ENCODE measurements at regions not wholly inside any gene's neighbourhood (a gene's known extent, or its start where the extent isn't known, plus 50 kb on each side); places are given as distances from the start of the nearest gene placed in this dataset.

DNA sequence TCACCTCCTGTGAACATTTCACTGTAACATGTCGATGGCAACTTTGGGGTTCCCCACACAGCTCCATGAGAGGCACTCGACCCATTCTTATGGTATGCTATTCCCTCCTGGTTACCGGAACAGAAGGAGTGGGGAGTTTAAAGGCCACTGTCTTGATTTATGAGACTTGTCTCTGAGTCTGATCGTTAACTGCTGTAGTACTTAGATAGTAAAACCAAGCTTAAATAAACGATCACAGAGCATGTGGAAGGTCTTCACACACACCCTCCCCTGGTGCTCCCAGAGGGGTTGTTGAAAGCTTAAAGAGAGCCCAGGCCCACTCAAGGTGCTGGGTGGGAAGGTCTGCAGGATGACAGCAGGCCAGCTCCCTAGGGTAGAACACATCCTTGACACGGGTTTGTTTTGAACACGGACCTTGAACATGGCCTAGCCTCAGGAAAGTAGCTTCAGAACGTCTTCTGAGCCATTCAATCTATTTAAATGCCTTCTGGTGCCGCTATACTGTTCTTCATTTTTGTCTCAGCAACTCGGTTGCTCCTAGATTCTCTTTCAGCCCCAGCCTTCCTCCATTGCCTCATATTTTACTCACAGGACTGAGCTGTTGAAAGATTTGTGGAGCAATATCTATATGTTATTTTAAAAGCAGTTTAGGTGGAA, 335.3 kb downstream of the FGFR2 start:
- Histone ChIP-seq H3K27ac (no peak overlapping the region), H3K4me1 (no peaks in the 10 kb centered on the region), H3K4me3 (no peak overlapping the region), H3K27me3 (no peaks in the 10 kb centered on the region), H3K36me3 (replicated peaks in 1 of 2; ENCODE audit: insufficient read depth in 1 of 2, low read depth in 2 of 2) (no peaks in the 10 kb centered on the region), H3K9me3 (no peaks in the 10 kb centered on the region)
- ATAC-seq (no peak), DNase-seq (no peak)
- TF ChIP-seq CTCF (IDR thresholded peaks at IDR 0.05) (no peak), POLR2A (IDR thresholded peaks at IDR 0.05) (no peak)
- WGBS, 2 donors, result 59 to 68% methylated on average over 10 of the region's 10 CpGs
- intact Hi-C loops (cut with DNase I), result no loop called here

GRCh38 chr10:121263431-121263783, 334.8 kb downstream of the FGFR2 start:
- no peaks in the 10 kb centered on the region for H3K4me1 ChIP-seq
- H3K27ac ChIP-seq, result no peak overlapping the region
- no peak for ATAC-seq
- WGBS, 2 donors, result 35 to 39% methylated on average over 6 of the region's 6 CpGs
- no peak for DNase-seq
- TF ChIP-seq CTCF (IDR thresholded peaks at IDR 0.05), result no peak
- no peak for TF ChIP-seq POLR2A (IDR thresholded peaks at IDR 0.05)
- intact Hi-C loops (cut with DNase I), result no loop called here
- H3K4me3 ChIP-seq, result no peak overlapping the region
- H3K36me3 ChIP-seq (replicated peaks in 1 of 2; ENCODE audit: insufficient read depth in 1 of 2, low read depth in 2 of 2), result no peaks in the 10 kb centered on the region
- H3K27me3 ChIP-seq, result no peaks in the 10 kb centered on the region
- no peaks in the 10 kb centered on the region for H3K9me3 ChIP-seq

- Histone ChIP-seq H3K9me3 (no peaks in the 10 kb centered on the region), H3K27me3 (no peaks in the 10 kb centered on the region), H3K27ac (no peak overlapping the region), H3K36me3 (replicated peaks in 1 of 2; ENCODE audit: insufficient read depth in 1 of 2, low read depth in 2 of 2) (no peaks in the 10 kb centered on the region), H3K4me3 (no peak overlapping the region), H3K4me1 (no peaks in the 10 kb centered on the region)
- intact Hi-C loops (cut with DNase I), result no loop called here
- WGBS, 2 donors, result 52 to 60% methylated on average over 6 of the region's 6 CpGs
- TF ChIP-seq POLR2A (IDR thresholded peaks at IDR 0.05), result no peak
- no peak for TF ChIP-seq CTCF (IDR thresholded peaks at IDR 0.05)
- no peak for DNase-seq
- ATAC-seq, result no peak
Measured at GRCh38 chr10:121265360-121266123, 332.7 kb downstream of the FGFR2 start.

GRCh38 chr10:121266370-121266769, 331.9 kb downstream of the FGFR2 start:
- ATAC-seq (no peak), DNase-seq (no peak)
- no peak overlapping the region for H3K27ac ChIP-seq
- no peak for TF ChIP-seq POLR2A (IDR thresholded peaks at IDR 0.05)
- 63 to 72% methylated on average over 5 of the region's 5 CpGs for WGBS, 2 donors
- no peaks in the 10 kb centered on the region for H3K4me1 ChIP-seq
- intact Hi-C loops (cut with DNase I), result no loop called here
- H3K9me3 ChIP-seq, result no peaks in the 10 kb centered on the region
- H3K36me3 ChIP-seq (replicated peaks in 1 of 2; ENCODE audit: insufficient read depth in 1 of 2, low read depth in 2 of 2), result no peaks in the 10 kb centered on the region
- H3K4me3 ChIP-seq, result no peak overlapping the region
- no peaks in the 10 kb centered on the region for H3K27me3 ChIP-seq

DNA sequence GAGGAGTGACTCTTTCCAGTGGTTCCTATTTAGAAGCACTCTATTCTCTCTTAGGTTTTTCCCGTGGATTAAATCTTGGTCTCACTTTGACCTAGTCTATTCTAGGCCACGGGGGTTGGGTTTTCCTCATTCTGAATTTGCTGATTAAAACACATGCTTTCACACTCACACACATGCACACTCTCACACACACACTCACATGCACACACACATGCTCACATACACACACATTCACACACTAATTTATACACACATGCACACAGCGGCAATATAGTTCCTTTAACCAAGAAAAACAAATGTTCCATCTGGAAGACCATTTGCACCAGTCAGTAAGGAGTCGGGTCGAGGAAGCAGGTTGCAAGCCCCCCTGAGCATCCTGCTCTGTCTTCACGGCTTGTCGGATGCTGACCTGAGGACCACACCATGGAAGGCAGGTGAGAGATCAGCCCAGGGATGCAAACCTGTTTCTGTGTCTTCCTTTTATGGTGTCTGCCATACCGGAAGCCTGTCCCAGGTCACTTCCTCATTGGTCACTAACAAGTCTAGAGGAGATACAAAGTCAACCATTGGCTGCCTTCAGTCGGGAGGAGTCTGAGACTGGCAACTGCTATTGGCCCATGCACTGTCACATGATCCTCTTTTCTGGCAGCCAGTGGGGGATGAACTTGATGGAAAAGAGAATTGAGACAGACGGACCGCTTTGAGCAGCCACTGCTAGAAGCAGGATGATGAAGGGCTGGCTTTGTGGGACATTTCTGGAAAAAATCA, 330.8 kb downstream of the FGFR2 start:
- 69 to 70% methylated on average over 10 to 11 of the region's 11 CpGs for WGBS, 2 donors

More for the DNA sequence above, 330.8 kb downstream of the FGFR2 start:
- Histone ChIP-seq H3K9me3 (no peaks in the 10 kb centered on the region), H3K27me3 (no peaks in the 10 kb centered on the region), H3K36me3 (replicated peaks in 1 of 2; ENCODE audit: insufficient read depth in 1 of 2, low read depth in 2 of 2) (no peaks in the 10 kb centered on the region), H3K4me3 (no peak overlapping the region), H3K27ac (no peak overlapping the region), H3K4me1 (no peaks in the 10 kb centered on the region)
- ATAC-seq (no peak), DNase-seq (no peak)
- TF ChIP-seq POLR2A (IDR thresholded peaks at IDR 0.05) (no peak), CTCF (IDR thresholded peaks at IDR 0.05) (no peak)
- intact Hi-C loops (cut with DNase I), result no loop called here
